Urothelium cell line (cell line): ENCODE measurements at regions not wholly inside any gene's neighbourhood (a gene's known extent, or its start where the extent isn't known, plus 50 kb on each side); places are given as distances from the start of the nearest gene placed in this dataset.

Experiments
- DNase-seq: peaks from one replicate; pipeline ENCODE4 v3.0.0; 2011; ENCODE audit warnings: low spot score, mixed read lengths
- FAIRE-seq: peaks from 2 replicates; lab custom pipeline; 2011; peaks lifted over from hg19 to GRCh38; lab: Jason Lieb, UNC

DNA sequence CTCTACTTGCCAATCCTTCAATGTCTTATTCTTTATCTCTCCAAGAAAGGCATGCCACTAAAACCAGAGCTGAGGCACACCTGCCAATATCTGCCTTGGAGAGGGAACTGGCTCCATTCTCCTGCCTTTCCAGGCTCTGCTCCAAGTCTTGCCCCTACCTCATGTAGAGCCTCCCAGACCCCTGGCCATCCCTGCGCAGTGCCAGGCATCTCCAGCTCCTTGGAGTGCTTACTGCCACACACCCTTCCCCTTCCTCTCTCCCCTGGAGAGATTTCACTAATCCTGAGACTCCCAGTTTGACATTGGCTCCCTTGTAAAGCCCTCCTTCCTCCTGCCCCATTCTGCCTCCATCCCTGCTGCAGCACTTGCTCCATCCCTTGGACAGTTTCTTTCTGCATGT, 255.2 kb upstream of the ZMIZ1 start:
- no peak for DNase-seq
- no peak for FAIRE-seq

DNA sequence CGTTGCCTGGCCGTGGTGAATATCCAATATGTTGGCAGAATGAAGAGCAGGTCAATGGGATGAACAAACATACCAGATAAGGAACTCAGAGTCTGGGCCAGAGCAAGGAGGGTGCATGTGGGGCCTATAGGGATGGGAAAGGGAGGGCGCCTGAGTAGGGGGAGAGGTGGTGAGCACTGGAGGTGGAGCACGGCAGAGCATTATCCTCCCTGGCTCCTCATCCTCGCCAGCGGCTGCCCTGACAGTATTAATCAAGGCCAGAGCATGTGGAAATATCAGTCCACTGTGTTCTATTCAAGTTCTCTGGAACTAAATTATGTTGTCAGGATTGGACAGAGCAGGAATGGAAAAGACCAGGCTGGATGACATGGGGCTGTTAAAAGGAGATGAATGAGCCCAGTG, 254.8 kb upstream of the ZMIZ1 start:
- DNase-seq = no peak
- FAIRE-seq = no peak

DNA sequence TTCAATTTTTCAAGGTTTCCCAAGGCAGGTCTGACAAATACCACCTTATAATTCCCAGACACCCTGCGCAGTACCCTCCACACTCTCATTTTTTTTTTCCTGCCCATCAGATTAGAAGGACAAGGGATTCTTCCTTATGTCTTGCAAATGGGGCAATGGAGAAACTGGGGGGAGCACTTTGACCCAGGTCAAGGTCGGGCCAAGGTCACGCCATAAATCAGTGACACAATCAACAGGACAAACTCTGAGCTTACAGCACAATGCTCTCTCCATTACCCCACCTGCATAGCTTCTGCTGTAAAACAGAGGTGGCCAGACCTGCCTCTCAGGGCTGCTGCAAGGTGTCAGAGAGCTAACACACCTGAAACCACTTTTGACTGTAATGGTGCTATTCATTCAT, 254.4 kb upstream of the ZMIZ1 start:
- no peak for FAIRE-seq

DNA sequence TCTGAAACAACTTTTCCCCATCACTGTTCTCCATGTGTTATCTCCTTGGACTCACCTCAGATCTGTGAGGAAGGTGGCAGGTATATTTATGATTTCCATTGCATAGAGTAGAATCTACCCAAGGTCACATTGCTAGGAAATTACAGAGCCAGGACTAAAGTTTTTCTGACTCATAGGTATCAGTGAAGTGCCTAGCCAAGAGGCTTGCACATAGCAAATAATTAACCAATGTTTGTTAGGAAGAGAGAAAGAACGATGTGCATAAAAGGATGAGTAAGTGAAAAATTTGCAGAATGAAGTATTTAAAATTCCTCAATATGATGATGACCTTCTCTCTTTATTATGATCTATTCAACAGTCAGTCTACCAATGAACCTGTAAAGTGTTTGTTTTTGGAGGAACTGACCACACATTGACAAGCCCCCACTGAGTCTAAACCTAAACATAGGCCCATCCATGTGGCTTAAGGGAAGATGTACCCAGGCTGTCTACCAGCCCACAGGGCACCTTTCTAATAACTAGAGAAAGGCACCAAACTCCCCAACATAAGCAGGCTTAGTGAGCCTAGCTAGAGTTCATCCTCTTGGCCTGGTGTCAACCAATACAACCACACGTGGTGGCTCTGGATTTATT, 252.9 kb upstream of the ZMIZ1 start:
- peak; percentile 40 for FAIRE-seq

More for the DNA sequence above, 254.4 kb upstream of the ZMIZ1 start:
- DNase-seq = no peak

DNA sequence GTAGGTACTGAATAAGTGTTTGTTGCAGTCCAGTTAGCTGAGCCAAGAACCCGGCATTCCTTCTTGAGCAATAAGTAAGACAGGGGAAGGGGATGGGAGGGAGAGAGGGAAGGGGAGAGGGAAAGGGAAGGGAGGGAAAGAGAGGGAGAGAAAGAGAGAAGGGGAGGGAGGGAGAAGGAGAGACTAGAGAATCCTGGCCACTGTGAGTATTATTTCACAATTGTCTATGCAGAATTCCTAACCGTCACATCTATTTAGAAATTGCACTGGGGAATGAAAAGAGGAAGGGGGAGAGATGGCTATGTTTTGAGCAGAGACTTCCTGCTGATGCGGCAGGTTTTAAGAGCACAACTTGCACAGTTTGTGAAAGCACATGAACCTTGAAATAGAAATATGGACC, 251.4 kb upstream of the ZMIZ1 start:
- DNase-seq = no peak
- FAIRE-seq = no peak

More for the DNA sequence above, 252.9 kb upstream of the ZMIZ1 start:
- DNase-seq = no peak

DNA sequence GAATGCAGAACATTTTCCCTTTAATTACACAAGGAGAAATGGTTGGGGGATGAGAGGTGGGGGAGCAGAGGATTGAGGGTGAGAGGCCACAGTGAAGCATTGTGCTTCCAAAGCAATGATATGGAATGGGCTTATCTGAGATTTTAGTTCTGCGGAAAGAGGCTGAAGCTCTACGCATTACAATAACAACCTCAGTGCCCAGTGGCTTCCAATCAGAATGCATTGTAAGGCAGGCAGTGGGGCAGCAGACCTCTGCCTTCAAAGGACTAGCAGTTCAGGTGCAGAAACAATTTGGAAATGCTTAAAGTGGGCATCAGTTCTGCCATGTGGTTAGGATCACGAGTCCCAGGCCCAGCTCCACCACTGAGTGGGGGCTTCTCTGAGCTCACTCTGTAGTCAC, 251.0 kb upstream of the ZMIZ1 start:
- no peak for FAIRE-seq

DNA sequence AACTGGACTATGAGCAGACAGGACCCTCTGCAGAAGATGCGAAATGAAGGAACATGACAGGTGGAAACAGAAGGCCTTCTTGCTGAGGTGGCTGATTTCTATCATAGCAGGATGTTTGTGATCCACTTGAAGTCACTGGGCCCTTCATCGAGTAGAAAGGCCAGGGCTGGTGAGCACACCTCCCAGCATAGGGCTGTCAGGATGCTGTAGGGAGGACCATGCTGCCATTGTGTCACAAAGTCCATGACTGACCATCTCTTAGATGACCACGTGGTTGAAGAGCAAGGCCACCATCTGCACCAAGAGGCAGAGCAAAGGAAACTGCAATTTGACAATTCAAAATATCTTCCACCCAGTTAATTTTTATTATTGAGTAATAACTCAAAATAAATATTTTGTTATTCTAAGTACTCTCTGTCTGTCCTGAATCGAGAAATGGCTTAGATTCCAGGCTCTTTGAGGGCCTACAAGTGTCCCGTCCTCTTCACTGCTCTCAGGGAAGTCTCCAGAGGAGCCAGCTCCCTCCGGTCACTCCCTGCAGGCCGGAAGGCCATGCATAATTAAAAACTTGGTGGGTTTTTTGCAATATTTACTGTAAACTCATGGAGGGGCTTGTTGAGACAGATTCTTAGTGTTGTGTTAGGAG, 249.3 kb upstream of the ZMIZ1 start:
- FAIRE-seq (no peak), DNase-seq (no peak)

More for the DNA sequence above, 251.0 kb upstream of the ZMIZ1 start:
- DNase-seq = no peak

DNA sequence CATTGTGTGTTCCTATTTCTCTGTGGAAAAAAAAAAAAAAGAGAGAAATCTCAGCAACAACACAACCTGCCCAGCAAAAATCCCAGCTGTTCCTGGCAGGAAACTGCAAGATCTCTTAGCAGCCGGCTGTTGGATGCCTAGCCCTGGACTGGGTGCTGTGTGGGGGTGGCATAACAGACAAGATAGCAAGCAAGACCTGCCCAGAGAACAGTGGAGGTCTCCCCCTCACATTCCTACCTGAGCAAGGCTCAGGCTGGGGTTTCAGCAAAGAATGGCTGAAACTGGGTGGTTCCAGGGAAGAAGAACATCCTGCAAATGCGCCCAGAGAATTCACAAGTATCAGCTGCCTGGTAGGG, 248.8 kb upstream of the ZMIZ1 start:
- FAIRE-seq (no peak), DNase-seq (no peak)

DNA sequence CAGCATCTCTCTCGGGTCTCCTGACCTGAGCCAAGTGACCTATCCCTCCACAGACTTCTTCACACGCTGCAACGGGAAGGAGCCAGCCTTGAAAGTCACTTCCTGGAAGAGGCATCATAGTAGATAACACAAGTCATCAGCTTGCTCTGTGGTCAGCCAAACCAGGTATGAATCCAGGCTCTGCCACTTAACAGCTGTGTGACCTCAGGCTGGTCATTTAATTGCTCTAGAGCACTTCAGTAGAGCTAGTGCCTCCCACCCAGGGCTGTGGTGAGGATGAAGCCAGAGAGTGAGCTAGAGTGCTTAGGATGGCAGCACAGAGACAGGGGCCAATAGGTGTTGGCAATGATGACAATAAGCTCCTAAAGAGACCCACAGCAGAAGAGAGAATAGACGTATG, 247.7 kb upstream of the ZMIZ1 start:
- DNase-seq (no peak), FAIRE-seq (no peak)

DNA sequence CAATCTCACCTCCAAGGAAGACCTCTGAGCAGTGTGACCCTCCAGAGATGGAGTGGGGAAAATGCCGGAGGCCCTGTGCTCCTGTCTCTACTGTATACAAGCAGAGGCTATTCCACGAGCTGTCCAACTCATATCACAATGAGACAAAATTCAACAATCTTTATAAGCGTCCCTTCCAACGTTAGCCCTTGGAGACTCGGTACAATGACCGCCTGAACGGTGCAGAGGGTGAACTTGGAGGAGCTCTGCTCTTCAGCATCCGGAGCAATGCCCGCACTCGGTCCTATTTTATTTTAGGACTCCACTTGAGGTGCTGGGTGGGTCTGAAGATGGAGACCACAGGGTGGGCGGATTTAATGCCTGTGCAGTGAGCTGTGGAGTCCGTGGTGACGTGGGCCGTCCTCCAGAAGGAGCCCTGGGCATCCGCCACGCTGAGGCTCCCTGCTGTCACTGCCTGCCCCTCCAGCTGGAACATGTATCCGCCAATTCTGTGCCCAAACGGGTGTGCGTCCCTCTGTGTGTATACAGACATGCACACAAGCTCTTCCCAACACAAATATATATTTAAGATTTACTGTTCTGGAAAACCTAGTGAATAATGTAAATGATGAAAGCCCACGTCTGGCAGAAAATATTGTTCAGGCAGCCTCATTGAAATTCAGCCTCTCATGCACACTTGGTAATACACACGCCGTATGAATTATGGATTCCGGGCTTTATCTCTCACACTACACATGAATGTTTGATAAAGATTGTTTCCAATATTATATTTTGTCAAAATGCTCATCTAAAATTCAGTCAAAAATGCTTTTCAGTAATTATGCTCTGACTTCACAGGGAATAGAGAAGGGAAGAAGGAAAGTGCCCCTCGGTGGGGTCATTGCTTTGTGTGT, 239.9 kb upstream of the ZMIZ1 start:
- DNase-seq = no peak
- FAIRE-seq = no peak

DNA sequence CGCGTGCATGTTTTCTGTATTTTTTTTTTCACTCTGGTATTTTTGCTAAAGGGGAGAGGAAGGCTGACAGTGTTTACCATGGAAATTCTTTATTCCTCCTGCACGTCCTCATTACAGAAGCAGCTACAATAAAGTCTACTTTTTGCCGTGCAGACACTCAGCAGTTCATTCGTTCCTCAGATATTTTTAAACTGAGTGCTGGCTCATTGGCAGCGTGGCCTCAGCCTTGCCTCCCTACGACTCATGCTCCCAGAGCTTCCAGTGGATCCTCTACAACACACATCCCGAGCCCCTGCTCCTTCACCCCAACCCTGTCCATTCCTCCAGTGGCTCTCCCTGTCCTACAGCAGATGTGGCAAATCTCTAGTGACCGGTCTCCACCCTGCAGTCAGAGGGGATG, 239.2 kb upstream of the ZMIZ1 start:
- DNase-seq = no peak
- FAIRE-seq = no peak

DNA sequence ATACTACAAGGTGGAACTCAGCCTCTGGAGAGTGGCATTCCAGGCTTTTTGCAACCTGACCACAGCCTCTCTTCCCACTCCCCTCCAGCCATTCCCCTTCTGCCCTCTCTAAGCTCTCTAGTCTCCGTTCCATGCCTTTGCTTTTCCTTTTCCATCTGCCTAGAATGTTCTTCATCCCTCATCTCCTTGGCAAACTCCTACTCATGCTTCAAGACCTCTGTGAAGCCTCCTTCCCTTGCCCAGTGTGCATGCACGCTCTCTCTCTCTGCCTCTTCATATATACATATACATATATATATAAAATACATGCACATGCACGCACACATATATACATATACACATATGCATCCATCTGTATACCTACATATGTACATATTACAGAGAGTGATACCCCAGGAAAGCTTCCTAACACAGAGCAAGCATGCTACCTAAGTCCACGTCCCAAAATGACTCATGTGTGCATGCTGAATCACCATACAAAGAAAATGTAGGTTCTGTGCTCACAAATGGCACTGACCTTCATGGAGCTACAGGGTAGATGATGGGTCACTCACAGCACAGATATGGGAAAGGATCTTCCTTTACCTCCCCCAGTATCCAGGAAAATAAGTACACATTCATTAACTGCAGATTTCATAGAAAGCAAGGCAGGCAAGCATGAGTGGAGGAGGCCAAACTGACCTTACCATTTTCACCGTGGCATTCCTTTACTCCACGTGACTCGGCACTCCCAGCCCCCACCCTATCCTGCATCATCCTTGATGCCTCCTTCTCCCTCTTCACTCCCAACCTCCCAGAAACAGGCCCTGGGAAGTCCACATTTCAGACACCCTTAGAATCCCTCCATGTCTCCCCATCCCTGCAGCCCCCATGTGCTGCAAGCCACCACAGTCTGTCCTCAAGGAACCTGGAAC, 238.4 kb upstream of the ZMIZ1 start:
- no peak for FAIRE-seq

DNA sequence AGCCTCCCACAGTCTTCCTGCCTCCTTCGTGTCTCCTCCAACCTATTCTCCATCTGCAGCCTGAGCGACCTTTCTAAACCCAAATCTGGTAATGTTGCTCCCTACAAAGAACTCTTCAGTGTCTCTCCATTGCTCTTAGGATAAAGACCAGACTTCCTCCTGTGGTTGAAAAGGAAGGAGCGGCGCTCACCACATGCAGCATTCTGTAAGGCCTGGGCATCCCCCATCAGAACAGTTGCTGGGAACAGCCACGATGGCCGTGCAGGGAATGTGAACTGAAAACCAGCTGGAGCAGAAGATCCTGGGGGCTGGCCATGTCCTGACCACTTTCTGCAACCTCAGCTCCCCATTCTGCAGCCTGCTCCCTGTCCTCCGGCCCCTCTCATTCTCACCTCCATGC, 237.8 kb upstream of the ZMIZ1 start:
- DNase-seq (no peak), FAIRE-seq (no peak)

More for the DNA sequence above, 238.4 kb upstream of the ZMIZ1 start:
- no peak for DNase-seq

DNA sequence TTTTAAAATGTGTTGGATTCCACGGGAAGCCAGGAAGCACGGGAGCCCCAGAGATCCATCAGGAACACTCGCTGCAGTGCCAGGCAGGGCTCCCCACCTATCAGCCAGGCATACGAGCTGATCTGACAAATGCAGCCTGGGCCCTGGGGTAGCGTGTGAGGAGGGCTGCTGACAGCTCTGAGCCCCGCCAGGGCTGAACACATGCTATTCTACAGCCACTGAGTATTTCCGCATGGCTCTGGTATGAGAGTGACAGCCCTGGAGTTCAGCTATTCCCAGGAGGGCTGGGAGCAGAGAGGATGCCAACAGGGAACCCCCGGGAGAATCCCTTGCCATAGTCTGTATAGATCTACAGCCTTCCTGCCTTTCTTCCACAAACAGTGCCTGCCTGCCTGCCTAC, 237.3 kb upstream of the ZMIZ1 start:
- DNase-seq = no peak
- FAIRE-seq = no peak

DNA sequence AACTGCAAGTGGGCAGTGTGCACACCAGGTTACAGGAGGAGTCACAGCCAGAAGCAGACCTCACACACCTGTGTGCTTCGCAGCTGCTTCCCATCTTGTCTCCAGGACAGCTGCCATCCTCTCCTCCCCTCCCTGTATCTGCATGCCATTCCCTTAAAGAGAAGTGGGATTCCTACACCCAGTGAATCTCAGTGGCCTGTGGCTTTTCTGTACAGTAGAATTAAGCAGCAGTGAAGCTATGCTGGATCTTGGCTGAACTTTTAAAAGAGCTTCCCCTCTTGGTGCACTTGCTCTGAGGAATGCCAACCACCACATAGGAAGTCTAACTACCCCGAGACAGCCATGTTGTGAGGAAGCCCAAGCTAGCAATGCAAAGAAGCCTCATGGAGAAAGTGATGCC, 236.5 kb upstream of the ZMIZ1 start:
- FAIRE-seq (no peak), DNase-seq (no peak)

DNA sequence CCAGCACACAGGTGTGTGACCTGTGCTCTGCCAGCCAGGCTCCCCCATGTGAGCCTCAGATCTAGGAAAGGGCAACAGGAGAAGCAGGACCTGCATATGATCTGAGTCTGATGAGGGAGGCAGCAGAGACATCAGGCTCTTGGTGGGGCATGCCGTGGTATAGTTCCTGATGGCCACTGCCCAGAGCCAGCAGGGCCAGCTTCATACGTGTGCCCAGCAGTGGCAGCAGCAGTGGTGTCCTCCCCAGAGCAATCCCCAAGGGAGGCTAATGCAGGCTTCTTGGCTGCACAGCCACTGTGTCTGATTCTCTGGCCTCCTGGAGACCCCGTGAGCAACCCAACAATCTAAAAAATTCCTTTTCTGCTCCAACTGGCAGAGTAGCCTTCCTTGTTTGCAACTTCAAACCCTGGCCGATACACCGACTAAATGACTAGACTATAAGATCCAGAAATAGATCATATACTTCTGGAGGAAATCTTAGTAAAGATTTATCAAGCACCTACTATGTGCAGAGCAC, 230.6 kb upstream of the ZMIZ1 start:
- FAIRE-seq = no peak
- DNase-seq = no peak

DNA sequence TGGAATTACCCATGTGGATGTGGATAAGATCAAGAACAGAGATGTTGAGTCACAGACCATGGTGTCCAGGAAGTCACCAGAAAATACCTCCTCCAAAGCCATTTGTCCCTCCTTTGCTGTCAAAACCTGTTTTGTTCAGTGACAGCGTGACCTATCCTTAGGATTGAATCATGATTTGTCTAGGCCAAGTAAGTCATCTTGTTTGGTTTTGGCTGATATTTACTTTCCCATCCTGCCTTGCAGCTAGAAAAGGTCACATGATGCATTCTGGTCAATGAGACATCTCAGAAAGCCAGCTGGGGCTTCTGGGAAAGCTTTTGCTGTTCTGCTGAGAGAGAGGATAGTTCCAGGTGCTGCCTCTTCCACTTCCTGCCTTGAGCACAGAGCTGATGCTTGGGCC, 225.3 kb upstream of the ZMIZ1 start:
- FAIRE-seq = no peak
- DNase-seq = no peak

DNA sequence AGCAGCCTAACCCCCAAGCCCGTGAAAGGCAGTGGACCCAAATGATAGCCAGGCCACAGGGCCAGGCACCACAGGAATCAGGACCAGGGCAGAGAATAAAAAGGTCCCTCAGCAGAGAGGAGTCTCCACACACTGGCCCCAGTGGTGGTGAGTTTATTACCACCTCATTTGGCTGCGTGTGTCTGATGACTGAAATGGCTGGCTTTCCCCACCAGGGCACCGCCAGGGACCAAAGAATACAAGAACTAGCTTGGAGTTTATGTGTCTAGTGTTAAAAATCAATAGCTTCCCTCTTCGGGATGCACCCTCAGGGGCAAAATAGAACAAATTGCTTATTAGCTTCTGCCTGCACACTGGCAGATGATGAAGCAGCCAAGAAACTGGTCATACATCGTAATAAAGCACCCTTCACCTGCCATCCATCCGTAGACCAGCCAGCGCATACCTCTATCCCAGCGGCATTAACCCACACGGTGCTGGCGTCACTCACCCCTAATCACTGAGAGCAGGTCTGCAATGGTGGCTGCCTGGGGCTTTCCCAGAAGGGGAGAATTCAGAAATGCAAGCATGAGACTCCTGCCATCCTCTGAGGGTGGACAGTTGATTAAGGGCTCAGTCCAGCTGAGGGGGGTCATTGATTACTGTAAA, 223.7 kb upstream of the ZMIZ1 start:
- no peak for DNase-seq
- no peak for FAIRE-seq

DNA sequence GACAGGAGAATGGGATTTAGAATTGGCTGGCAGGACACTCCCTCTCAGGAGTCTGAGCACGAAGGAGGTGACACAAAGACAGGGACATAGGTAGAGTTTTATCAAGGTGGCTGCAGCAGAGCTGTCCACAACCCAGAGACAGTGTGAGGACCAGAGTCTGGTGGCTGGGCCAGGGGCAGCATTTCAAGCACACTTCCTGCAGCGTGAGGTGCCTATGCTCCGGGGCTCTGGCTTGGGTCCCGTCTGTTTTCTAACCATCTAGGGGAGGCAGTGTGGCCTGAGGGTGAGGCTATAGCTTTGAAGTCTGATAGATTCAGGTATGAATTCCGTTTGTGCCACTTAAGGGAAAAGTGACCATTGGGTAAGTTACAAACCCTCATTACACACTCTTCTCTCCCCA, 222.7 kb upstream of the ZMIZ1 start:
- FAIRE-seq = no peak

DNA sequence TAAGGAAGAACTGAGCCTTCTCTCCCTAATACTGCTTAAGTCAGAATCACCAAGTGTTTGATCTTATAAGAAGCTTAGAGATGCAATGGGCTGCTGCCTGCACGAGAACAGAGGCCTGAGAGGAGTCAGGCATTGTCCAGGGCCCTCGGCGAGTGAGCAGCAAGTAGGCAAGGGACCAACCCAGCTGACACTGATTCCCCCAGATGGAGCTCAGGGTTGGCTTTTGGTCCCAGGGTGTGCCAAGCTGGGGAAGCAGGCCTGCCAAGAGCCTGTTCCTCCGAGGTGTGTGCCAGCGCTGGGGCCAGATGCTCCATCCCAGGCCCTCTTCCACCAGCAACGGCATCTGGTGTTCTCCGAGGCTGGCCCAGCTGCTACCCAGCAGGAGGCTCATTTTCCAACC, 222.0 kb upstream of the ZMIZ1 start:
- FAIRE-seq (no peak), DNase-seq (no peak)

More for the DNA sequence above, 222.7 kb upstream of the ZMIZ1 start:
- no peak for DNase-seq
